Suprapubic skin (tissue), 4 donors: ENCODE measurements at regions not wholly inside any gene's neighbourhood (a gene's known extent, or its start where the extent isn't known, plus 50 kb on each side); places are given as distances from the start of the nearest gene placed in this dataset.

Experiments
- DNase-seq, 2 donors: peaks; one replicate each; pipeline ENCODE4 v3.0.0-alpha.2; 2019; ENCODE audit warnings: low spot score in 2 of 2
- H3K27ac ChIP-seq: fragments of 200-600 bp; sonication (generic); one replicate; pipeline ENCODE4 v1.5.1; 2019
- H3K27me3 ChIP-seq: fragments of 200-600 bp; sonication (generic); one replicate; pipeline ENCODE4 v1.5.1; 2019
- H3K36me3 ChIP-seq: fragments of 200-600 bp; sonication (generic); one replicate; pipeline ENCODE4 v1.5.1; 2019
- H3K4me1 ChIP-seq: fragments of 200-600 bp; sonication (generic); one replicate; pipeline ENCODE4 v1.5.1; 2019
- H3K4me3 ChIP-seq: fragments of 200-600 bp; sonication (generic); one replicate; pipeline ENCODE4 v1.5.1; 2019; ENCODE audit warnings: mild to moderate bottlenecking
- H3K9me3 ChIP-seq: fragments of 200-600 bp; sonication (generic); one replicate; pipeline ENCODE4 v1.5.1; 2019
- CTCF ChIP-seq, 2 donors: fragments of 200-600 bp in 1 of 2; fragments of 450-650 bp in 1 of 2; sonication (generic) in 1 of 2; IDR thresholded peaks; one replicate each; pipeline ENCODE4 v1.5.1; 2016 to 2019; ENCODE audit warnings: antibody characterized with exemption in 2 of 2, mild to moderate bottlenecking in 1 of 2, moderate library complexity in 1 of 2
- EP300 ChIP-seq: sonication (generic); formaldehyde crosslinking; IDR thresholded peaks from one replicate; pipeline ENCODE4 v1.6.1; 2017; ENCODE audit warnings: antibody characterized with exemption
- POLR2A ChIP-seq, 2 donors: fragments of 450-650 bp; IDR thresholded peaks; one replicate each; pipeline ENCODE4 v1.6.1; 2017; ENCODE audit warnings: antibody characterized with exemption in 2 of 2, mild to moderate bottlenecking in 2 of 2, moderate library complexity in 2 of 2
- POLR2AphosphoS5 ChIP-seq, 3 donors: sonication (generic); formaldehyde crosslinking; IDR thresholded peaks; one replicate each; pipeline ENCODE4 v1.6.1; 2017; ENCODE audit warnings: antibody characterized with exemption in 3 of 3
- WGBS: methylation state at CpG from one replicate; pipeline ENCODE4 v1.1.5; 2018; 5-methylcytosine and 5-hydroxymethylcytosine counted together

DNA sequence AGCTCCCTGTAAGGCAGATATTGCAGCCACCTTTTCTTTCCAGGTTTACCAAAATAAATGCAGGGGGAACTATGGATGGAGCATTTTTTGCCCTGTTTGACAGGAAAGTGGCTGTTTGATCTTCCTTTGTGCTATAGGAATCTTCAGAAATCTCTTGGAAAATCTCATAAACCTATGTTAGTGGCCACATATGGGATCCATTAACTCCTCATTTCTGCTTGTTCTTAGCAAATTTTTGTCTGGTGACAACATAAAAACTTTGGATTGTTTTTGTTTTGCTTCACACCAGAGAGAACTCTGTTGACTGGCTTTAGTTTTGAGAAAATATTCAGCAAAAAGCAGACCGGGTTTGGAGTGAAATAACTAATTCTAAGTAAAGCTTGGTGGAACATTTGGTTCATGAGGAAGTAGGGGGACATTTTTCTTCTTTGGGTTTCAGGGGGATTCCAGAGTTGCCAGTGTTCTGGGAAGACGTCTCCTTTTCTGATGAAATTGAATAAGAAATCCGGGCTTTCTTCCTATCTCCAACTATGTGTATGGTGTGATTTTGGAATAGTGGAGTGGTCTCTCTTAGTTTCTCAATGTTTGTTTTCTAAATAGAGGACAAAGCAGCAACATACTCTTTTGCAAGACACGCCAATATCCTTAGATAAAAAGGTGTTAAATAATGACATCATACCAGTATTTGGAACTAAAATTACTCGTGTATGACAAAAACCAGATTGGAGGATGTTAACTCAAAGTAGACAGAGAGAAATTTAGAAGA, 174.4 kb downstream of the ICOS start:
- H3K27me3 ChIP-seq: no peaks in the 10 kb centered on the region
- no peak overlapping the region for H3K4me3 ChIP-seq
- H3K4me1 ChIP-seq: peaks cover 44% of the 10 kb centered on the region
- peak overlapping the region; percentile 72 for H3K27ac ChIP-seq
- DNase-seq: no peak
- no peak for TF ChIP-seq POLR2A (IDR thresholded peaks at IDR 0.05)
- TF ChIP-seq CTCF (IDR thresholded peaks at IDR 0.05): no peak
- no peak for TF ChIP-seq EP300
- TF ChIP-seq POLR2AphosphoS5 (IDR thresholded peaks at IDR 0.05): no peak
- 55% methylated on average over 5 of the region's 5 CpGs for WGBS
- no peaks in the 10 kb centered on the region for H3K9me3 ChIP-seq
- no peaks in the 10 kb centered on the region for H3K36me3 ChIP-seq

DNA sequence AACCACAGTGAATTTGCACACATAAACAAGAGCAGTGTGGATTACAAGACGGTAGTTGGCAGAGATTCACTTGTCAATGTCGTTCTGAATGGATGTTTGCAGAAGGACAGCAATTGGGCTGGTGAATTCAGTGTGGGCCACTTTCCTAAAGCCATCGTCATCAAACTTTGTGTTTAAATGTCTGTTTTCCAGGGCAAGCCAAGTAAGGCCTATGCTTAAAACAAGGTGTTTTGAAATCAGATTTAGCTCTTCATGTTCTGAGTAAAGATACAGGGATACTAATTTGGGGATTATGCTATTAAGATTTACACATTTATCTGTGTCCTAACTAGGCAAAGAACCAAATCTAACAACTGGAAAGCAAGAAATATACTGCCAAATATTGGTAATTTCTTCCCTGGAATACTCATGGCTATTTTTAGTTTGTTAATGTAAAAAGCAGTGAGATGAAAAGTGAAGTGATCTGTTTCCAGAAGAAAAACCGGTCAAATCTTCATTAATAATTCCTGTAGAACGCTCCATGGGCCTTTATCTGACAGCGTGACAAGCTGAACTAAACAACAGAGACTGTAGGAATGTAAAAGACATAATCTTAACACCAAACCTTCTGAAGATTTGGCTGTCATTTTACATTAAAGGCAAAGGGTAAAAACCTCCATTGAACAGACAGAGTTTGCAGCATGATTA, 175.7 kb downstream of the ICOS start:
- WGBS: 72% methylated on average over 6 of the region's 6 CpGs
- DNase-seq: no peak
- H3K27me3 ChIP-seq: no peaks in the 10 kb centered on the region
- TF ChIP-seq POLR2AphosphoS5 (IDR thresholded peaks at IDR 0.05) (no peak), CTCF (IDR thresholded peaks at IDR 0.05) (no peak), EP300 (no peak)
- peak overlapping the region; percentile 72 for H3K27ac ChIP-seq
- H3K4me1 ChIP-seq: peaks cover 48% of the 10 kb centered on the region
- no peaks in the 10 kb centered on the region for H3K36me3 ChIP-seq
- no peak overlapping the region for H3K4me3 ChIP-seq
- no peaks in the 10 kb centered on the region for H3K9me3 ChIP-seq

GRCh38 chr2:204114295-204115136, 178.0 kb downstream of the ICOS start:
- Histone ChIP-seq H3K27me3 (no peaks in the 10 kb centered on the region), H3K27ac (no peak overlapping the region), H3K36me3 (no peaks in the 10 kb centered on the region), H3K9me3 (no peaks in the 10 kb centered on the region), H3K4me1 (peaks cover 40% of the 10 kb centered on the region), H3K4me3 (no peak overlapping the region)
- 77% methylated on average over 11 of the region's 11 CpGs for WGBS
- no peak for TF ChIP-seq POLR2A (IDR thresholded peaks at IDR 0.05)
- no peak for TF ChIP-seq CTCF (IDR thresholded peaks at IDR 0.05)
- DNase-seq: no peak

DNA sequence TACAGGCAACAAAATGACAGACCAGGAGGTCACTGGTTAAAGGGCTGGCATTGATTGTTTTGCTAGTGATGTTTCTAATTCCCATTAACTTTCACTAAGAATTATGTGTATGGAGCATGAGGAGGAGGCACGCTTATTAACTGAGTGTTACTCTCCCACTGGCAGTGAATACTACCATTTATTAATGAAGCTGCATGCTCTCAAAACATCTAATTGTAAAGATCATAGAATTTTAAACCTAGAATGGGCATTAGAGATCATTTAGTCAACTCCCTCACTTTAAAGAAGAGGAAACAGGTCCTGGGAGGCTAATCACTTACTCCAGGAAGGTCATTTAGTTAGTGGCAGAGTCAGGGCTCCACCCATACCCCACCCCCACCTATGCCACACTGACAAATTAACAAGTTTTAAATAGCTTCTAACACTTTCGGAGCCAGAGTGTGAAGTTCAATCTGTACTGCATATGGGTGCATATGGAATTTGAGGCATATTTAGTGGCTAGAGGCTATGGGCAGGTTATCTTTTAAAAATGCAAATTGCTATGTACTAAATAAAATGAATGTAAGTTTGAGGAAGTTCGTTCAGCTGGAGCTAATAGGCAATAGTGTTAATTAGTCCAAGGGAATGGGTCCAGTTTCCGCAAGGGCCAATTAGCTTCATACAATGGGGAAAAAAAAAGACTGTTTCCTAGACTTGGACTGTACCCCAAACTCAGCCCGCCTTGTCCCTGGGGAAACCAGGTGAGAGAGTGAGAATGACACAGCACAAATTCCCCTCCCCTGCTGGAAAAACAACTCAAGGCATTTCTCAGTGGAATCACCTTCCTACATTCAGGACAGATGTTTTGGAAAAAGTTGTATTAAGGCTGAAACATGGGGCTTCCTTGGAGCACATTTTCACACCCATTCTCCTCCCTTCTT, 178.8 kb downstream of the ICOS start:
- H3K36me3 ChIP-seq: no peaks in the 10 kb centered on the region
- peaks cover 31% of the 10 kb centered on the region for H3K4me1 ChIP-seq
- H3K9me3 ChIP-seq: no peaks in the 10 kb centered on the region
- H3K27me3 ChIP-seq: no peaks in the 10 kb centered on the region
- 63% methylated on average over 5 of the region's 5 CpGs for WGBS
- DNase-seq: no peak
- H3K4me3 ChIP-seq: no peak overlapping the region
- TF ChIP-seq POLR2AphosphoS5 (IDR thresholded peaks at IDR 0.05) (no peak), POLR2A (IDR thresholded peaks at IDR 0.05) (no peak), CTCF (IDR thresholded peaks at IDR 0.05) (no peak), EP300 (no peak)
- H3K27ac ChIP-seq: no peak overlapping the region
